ENCODE measurements at regions not wholly inside any gene's neighbourhood (a gene's known extent, or its start where the extent isn't known, plus 50 kb on each side); places are given as distances from the start of the nearest gene placed in this dataset.

GRCh38 chr1:25011275-25011674 is 81.2 kb upstream of the RUNX3 start:
- TF ChIP-seq, protein P1, sequence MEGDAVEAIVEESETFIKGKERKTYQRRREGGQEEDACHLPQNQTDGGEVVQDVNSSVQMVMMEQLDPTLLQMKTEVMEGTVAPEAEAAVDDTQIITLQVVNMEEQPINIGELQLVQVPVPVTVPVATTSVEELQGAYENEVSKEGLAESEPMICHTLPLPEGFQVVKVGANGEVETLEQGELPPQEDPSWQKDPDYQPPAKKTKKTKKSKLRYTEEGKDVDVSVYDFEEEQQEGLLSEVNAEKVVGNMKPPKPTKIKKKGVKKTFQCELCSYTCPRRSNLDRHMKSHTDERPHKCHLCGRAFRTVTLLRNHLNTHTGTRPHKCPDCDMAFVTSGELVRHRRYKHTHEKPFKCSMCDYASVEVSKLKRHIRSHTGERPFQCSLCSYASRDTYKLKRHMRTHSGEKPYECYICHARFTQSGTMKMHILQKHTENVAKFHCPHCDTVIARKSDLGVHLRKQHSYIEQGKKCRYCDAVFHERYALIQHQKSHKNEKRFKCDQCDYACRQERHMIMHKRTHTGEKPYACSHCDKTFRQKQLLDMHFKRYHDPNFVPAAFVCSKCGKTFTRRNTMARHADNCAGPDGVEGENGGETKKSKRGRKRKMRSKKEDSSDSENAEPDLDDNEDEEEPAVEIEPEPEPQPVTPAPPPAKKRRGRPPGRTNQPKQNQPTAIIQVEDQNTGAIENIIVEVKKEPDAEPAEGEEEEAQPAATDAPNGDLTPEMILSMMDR (IDR thresholded peaks at IDR 0.05; ENCODE audit: poor library complexity, severe bottlenecking) = no peak
- TF ChIP-seq POLR2AphosphoS5 (IDR thresholded peaks at IDR 0.05) (no peak), MXI1 (conservative IDR thresholded peaks at IDR 0.05; ENCODE audit: poor library complexity, severe bottlenecking) (no peak), EZH2 (IDR thresholded peaks at IDR 0.05; ENCODE audit: borderline replicate concordance, insufficient read depth, low read length, poor library complexity, severe bottlenecking) (no peak), EP300 (conservative IDR thresholded peaks at IDR 0.05; ENCODE audit: poor library complexity, severe bottlenecking) (no peak), RAD21 (conservative IDR thresholded peaks at IDR 0.05) (no peak)
- TF ChIP-seq, protein P2, sequence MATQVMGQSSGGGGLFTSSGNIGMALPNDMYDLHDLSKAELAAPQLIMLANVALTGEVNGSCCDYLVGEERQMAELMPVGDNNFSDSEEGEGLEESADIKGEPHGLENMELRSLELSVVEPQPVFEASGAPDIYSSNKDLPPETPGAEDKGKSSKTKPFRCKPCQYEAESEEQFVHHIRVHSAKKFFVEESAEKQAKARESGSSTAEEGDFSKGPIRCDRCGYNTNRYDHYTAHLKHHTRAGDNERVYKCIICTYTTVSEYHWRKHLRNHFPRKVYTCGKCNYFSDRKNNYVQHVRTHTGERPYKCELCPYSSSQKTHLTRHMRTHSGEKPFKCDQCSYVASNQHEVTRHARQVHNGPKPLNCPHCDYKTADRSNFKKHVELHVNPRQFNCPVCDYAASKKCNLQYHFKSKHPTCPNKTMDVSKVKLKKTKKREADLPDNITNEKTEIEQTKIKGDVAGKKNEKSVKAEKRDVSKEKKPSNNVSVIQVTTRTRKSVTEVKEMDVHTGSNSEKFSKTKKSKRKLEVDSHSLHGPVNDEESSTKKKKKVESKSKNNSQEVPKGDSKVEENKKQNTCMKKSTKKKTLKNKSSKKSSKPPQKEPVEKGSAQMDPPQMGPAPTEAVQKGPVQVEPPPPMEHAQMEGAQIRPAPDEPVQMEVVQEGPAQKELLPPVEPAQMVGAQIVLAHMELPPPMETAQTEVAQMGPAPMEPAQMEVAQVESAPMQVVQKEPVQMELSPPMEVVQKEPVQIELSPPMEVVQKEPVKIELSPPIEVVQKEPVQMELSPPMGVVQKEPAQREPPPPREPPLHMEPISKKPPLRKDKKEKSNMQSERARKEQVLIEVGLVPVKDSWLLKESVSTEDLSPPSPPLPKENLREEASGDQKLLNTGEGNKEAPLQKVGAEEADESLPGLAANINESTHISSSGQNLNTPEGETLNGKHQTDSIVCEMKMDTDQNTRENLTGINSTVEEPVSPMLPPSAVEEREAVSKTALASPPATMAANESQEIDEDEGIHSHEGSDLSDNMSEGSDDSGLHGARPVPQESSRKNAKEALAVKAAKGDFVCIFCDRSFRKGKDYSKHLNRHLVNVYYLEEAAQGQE (IDR thresholded peaks at IDR 0.05; ENCODE audit: borderline replicate concordance) = no peak
